ENCODE measurements at regions not wholly inside any gene's neighbourhood (a gene's known extent, or its start where the extent isn't known, plus 50 kb on each side); places are given as distances from the start of the nearest gene placed in this dataset.
"Not testable (repeated sequence)": the region's sequence is repeated elsewhere in the genome, so short reads cannot be mapped to it uniquely, and the experiment has no call there.

DNA sequence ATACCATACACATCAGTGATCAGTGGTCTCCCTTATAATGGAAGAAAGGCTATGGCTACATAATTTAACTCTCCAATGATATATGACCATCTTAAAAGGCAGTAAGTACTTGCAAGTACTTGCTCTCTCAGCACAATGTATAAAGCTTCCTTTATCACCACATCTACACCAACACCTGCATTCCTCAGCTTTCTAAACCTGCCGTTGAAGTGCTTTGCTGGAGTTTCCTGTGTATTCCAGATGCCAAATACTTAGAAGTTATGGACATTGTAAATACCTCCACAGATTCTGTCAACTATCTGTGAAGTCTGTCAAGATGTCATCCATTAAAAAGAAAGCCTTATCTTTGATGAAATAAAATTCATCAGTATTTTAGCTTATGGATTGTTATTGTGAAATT is 335.0 kb upstream of the GALNTL6 start:
- Histone ChIP-seq H3K23ac (ENCODE audit: insufficient read length) (no peak overlapping the region), H3K79me2 (ENCODE audit: control insufficient read depth in 1 of 2, insufficient read depth in 2 of 2, low read length in 2 of 2) (no peaks in the 10 kb centered on the region), H2BK5ac (ENCODE audit: low read depth, low read length) (no peak overlapping the region), H2AK5ac (ENCODE audit: low read depth, low read length) (no peak overlapping the region), H3K4ac (replicated peaks; ENCODE audit: insufficient read length, low read depth, low read length) (no peak overlapping the region), H3K36me3 (ENCODE audit: control insufficient read depth in 2 of 4, insufficient read depth in 4 of 4, low read length in 3 of 4) (no peaks in the 10 kb centered on the region), H3K79me1 (ENCODE audit: low read depth, low read length) (no peaks in the 10 kb centered on the region), H3K4me2 (ENCODE audit: insufficient read depth in 1 of 2, low read depth in 2 of 2, low read length in 2 of 2) (no peak overlapping the region), H4K91ac (replicated peaks; ENCODE audit: insufficient read length, low read length) (no peak overlapping the region), H4K8ac (ENCODE audit: extremely low read depth, insufficient read depth, low read length) (no peak overlapping the region), H3K14ac (ENCODE audit: insufficient read length) (no peak overlapping the region), H3K9ac (replicated peaks in 1 of 4; ENCODE audit: extremely low read depth in 1 of 4, low read depth in 3 of 4, low read length in 3 of 4) (no peak overlapping the region), H3K9me3 (ENCODE audit: insufficient read depth in 2 of 2, low read depth in 1 of 2, low read length in 1 of 2) (no peaks in the 10 kb centered on the region), H3K27ac (ENCODE audit: low read depth, low read length) (no peak overlapping the region), H3K4me3 (ENCODE audit: extremely low read depth in 1 of 4, insufficient read depth in 2 of 4, low read depth in 3 of 4, low read length in 4 of 4) (no peak overlapping the region), H2BK12ac (ENCODE audit: low read depth, low read length) (no peak overlapping the region), H2BK15ac (ENCODE audit: low read length) (no peak overlapping the region), H2BK20ac (ENCODE audit: low read length) (no peak overlapping the region), H3K56ac (replicated peaks; ENCODE audit: insufficient read length, low read depth, low read length) (no peak overlapping the region), H3K27me3 (replicated peaks in 1 of 4; ENCODE audit: control insufficient read depth in 3 of 4, extremely low read depth in 1 of 4, insufficient read depth in 3 of 4, low read length in 3 of 4) (no peaks in the 10 kb centered on the region), H3K4me1 (replicated peaks in 1 of 4; ENCODE audit: control insufficient read depth in 3 of 4, insufficient read depth in 4 of 4, low read length in 3 of 4) (no peaks in the 10 kb centered on the region), H4K20me1 (replicated peaks in 1 of 2; ENCODE audit: control insufficient read depth in 1 of 2, insufficient read depth in 2 of 2, low read length in 2 of 2) (no peaks in the 10 kb centered on the region), H3K18ac (ENCODE audit: extremely low read depth, low read length) (no peak overlapping the region), H2AFZ (ENCODE audit: low read length) (no peak overlapping the region), H3K23me2 (ENCODE audit: low read depth, low read length) (no peaks in the 10 kb centered on the region), H2BK120ac (replicated peaks; ENCODE audit: low read depth, low read length) (no peak overlapping the region), H4K5ac (ENCODE audit: insufficient read length, low read depth, low read length) (no peak overlapping the region)
- ChIA-PET POLR2A (ENCODE audit: partially characterized antibody) (no interaction called here), CTCF (ENCODE audit: partially characterized antibody) (interaction anchor here (0.7 kb wide), 1 partner anchor 66 kb away, joined by 3 read pairs; no protein-coding TSS in a partner anchor)
- 77% methylated on average over 1 of the region's 1 CpG; no CpG with 5 or more reads in 1 of the 2 experiments for WGBS, 2 experiments (ENCODE audit: extremely low coverage in 1 of 2, insufficient coverage in 1 of 2, insufficient read length in 1 of 2, insufficient replicate concordance in 2 of 2, low coverage in 1 of 2, low lambda C conversion rate in 2 of 2, missing lambda C conversion rate in 1 of 2)
- no peak for DNase-seq (ENCODE audit: low read depth in 1 of 2, low spot score in 2 of 2)
- no peak for TF ChIP-seq PHF8 (conservative IDR thresholded peaks at IDR 0.05; ENCODE audit: low read depth, low read length)
- FAIRE-seq, result no peak

DNA sequence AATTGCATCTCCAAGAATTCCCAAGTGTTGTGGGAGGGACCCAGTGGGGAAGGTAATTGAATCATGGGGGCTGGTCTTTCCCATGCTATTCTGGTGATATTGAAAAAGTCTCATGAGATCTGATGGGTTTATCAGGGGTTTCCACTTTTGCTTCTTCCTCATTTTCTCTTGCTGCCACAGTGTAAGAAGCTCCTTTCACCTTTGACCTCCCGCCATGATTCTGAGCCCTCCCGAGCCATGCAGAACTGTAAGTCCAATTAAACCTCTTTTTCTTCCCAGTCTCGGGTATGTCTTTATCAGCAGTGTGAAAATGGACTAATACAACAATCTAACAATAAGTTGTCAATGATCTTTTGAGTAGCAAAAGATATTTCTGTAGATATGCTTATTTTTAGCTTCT is 338.1 kb upstream of the GALNTL6 start:
- H2BK5ac ChIP-seq (ENCODE audit: low read depth, low read length); H3K4ac ChIP-seq (replicated peaks; ENCODE audit: insufficient read length, low read depth, low read length); H4K5ac ChIP-seq (ENCODE audit: insufficient read length, low read depth, low read length); H3K23ac ChIP-seq (ENCODE audit: insufficient read length); FAIRE-seq; H2AK5ac ChIP-seq (ENCODE audit: low read depth, low read length); H4K91ac ChIP-seq (replicated peaks; ENCODE audit: insufficient read length, low read length); H3K9ac ChIP-seq (replicated peaks in 1 of 4; ENCODE audit: extremely low read depth in 1 of 4, low read depth in 3 of 4, low read length in 3 of 4); H3K23me2 ChIP-seq (ENCODE audit: low read depth, low read length); H2BK12ac ChIP-seq (ENCODE audit: low read depth, low read length); H3K27me3 ChIP-seq (replicated peaks in 1 of 4; ENCODE audit: control insufficient read depth in 3 of 4, extremely low read depth in 1 of 4, insufficient read depth in 3 of 4, low read length in 3 of 4); H3K4me2 ChIP-seq (ENCODE audit: insufficient read depth in 1 of 2, low read depth in 2 of 2, low read length in 2 of 2); CTCF ChIA-PET (ENCODE audit: partially characterized antibody); H3K4me1 ChIP-seq (replicated peaks in 1 of 4; ENCODE audit: control insufficient read depth in 3 of 4, insufficient read depth in 4 of 4, low read length in 3 of 4); H2BK120ac ChIP-seq (replicated peaks; ENCODE audit: low read depth, low read length); H3K18ac ChIP-seq (ENCODE audit: extremely low read depth, low read length); H2AFZ ChIP-seq (ENCODE audit: low read length); H3K27ac ChIP-seq (ENCODE audit: low read depth, low read length); H3K79me1 ChIP-seq (ENCODE audit: low read depth, low read length); DNase-seq (ENCODE audit: low read depth in 1 of 2, low spot score in 2 of 2); H3K36me3 ChIP-seq (ENCODE audit: control insufficient read depth in 2 of 4, insufficient read depth in 4 of 4, low read length in 3 of 4); POLR2A ChIA-PET (ENCODE audit: partially characterized antibody); H4K8ac ChIP-seq (ENCODE audit: extremely low read depth, insufficient read depth, low read length); H2BK15ac ChIP-seq (ENCODE audit: low read length); H3K79me2 ChIP-seq (ENCODE audit: control insufficient read depth in 1 of 2, insufficient read depth in 2 of 2, low read length in 2 of 2); H3K9me3 ChIP-seq (ENCODE audit: insufficient read depth in 2 of 2, low read depth in 1 of 2, low read length in 1 of 2); H2BK20ac ChIP-seq (ENCODE audit: low read length); H3K4me3 ChIP-seq (ENCODE audit: extremely low read depth in 1 of 4, insufficient read depth in 2 of 4, low read depth in 3 of 4, low read length in 4 of 4); H3K14ac ChIP-seq (ENCODE audit: insufficient read length); H3K56ac ChIP-seq (replicated peaks; ENCODE audit: insufficient read length, low read depth, low read length); H4K20me1 ChIP-seq (replicated peaks in 1 of 2; ENCODE audit: control insufficient read depth in 1 of 2, insufficient read depth in 2 of 2, low read length in 2 of 2): not testable (repeated sequence)
- 98% methylated on average over 3 of the region's 3 CpGs; no CpG with 5 or more reads in 1 of the 2 experiments for WGBS, 2 experiments (ENCODE audit: extremely low coverage in 1 of 2, insufficient coverage in 1 of 2, insufficient read length in 1 of 2, insufficient replicate concordance in 2 of 2, low coverage in 1 of 2, low lambda C conversion rate in 2 of 2, missing lambda C conversion rate in 1 of 2)
